Germinal center (tissue), 1 donor: ENCODE measurements at regions not wholly inside any gene's neighbourhood (a gene's known extent, or its start where the extent isn't known, plus 50 kb on each side); places are given as distances from the start of the nearest gene placed in this dataset.
"Not testable (repeated sequence)": the region's sequence is repeated elsewhere in the genome, so short reads cannot be mapped to it uniquely, and the experiment has no call there.

Experiments used
- DNase-seq: peaks from one replicate; pipeline ENCODE4 v3.0.0; 2012; ENCODE audit warnings: mixed read lengths, low spot score

DNA sequence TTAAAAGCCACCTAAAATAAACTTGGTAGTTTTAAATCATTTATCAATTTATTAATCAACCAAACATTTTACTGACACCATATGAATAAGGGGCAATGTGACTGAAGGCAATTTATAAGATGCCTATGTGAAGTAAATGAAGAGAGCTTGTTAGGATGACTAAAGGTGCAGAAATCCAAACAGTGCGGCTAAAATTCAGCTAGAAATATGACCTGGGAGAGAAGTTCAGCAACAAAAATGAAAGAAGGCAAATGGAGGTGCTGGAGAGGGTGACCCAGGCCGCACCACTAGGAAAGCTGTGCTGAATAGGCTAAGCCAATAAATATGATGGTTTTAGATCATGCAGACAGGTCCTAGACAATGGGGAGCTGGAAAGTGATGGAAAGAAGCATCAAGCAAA, 403.7 kb downstream of the BTG1 start:
- no peak for DNase-seq

DNA sequence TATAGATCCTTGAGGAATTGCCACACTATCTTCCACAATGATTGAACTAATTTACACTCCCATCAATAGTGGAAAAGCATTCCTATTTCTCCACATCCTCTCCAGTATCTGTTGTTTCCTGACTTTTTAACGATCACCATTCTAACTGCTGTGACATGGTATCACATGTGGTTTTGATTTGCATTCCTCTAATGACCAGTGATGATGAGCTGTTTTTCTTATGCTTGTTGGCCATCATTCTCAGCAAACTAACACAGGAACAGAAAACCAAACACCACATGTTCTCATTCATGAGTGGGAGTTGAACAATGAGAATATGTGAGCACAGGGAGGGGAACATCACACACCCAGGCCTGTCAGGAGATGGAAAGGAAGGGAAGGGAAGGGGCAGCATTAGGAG, 411.8 kb downstream of the BTG1 start:
- DNase-seq = not testable (repeated sequence)

DNA sequence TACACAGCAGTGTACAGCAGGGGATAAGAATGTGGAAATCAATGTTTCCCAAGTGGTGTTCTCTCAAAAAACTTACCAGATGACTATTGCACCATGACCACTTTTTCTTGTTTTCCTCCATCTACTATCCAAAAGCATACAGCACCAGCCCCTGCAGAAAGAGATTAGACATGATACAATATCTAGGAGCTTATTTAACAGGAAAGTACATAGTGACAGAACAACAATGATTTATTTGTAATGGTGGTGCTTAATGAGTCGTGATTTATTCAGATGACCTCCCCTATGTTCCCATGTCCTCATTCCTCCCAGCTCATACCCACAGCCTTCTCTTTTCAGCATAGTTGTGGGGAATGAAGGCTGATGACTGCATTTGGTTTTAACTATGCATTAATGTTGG, 413.6 kb downstream of the BTG1 start:
- DNase-seq = no peak

- DNase-seq = no peak
Measured at GRCh38 chr12:91729543-91729942, 416.1 kb downstream of the BTG1 start.

DNA sequence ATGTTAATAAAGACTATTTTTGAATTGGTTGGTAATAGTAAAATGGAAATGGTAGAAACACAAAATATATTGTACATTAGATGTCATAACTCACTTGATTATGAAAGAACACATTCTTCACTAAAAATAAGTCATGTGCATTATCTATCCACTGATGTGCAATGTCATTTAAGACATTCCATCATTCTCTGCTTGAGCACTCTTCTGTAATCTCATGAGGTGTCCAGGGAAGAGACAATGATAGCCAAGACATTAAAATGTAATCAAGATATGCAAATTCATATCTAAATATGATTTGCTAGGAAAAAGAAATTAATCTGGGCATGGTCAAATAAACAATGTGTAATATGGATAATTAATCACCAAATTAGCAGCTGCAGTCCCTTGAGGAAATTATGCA, 422.5 kb downstream of the BTG1 start:
- DNase-seq = no peak

- DNase-seq = no peak
Measured at GRCh38 chr12:91722072-91722471, 423.6 kb downstream of the BTG1 start.

DNA sequence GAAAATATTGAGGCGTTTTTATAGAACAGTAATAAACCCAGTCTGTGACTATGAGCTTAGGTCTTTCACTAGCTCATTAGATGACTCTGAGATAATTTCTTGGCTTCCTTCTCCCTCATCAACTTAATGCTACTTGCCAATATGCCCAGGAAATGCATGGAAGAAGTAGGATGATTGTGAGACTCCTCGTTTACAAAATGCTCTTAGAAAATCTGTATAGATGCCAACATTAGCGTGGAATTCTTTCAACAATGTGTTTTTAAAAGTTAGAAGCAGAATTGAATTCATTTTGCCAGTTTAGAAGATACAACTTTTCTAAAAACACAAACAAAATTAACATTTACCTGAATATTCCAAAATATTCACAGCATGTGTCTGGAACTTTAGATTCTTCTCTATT, 424.6 kb downstream of the BTG1 start:
- DNase-seq = no peak

- DNase-seq = no peak
Measured at GRCh38 chr12:91718326-91718725, 427.3 kb downstream of the BTG1 start.

- DNase-seq = no peak
Measured at GRCh38 chr12:91717804-91718203, 427.8 kb downstream of the BTG1 start.

GRCh38 chr12:91711925-91712324, 433.7 kb downstream of the BTG1 start:
- not testable (repeated sequence) for DNase-seq

DNA sequence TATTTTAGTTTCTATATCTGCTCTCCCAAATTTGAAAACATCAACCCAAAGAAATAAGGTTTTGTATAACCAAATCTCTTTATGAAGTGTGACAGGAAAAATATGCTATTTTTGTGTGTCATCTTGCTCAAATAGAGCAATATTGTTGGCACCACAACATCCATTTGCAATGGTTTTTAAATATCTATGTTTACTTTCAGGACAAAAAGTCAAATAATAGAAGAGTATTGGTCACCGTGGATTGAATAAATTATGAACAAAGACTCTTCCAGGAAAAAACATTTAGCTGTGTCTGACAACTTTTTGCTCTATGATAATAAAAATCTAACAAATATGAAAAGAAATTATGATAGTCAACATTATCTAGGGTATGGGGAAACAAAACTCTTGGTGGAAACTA, 439.2 kb downstream of the BTG1 start:
- no peak for DNase-seq

- DNase-seq = no peak
Measured at GRCh38 chr12:91704446-91704845, 441.2 kb downstream of the BTG1 start.

DNA sequence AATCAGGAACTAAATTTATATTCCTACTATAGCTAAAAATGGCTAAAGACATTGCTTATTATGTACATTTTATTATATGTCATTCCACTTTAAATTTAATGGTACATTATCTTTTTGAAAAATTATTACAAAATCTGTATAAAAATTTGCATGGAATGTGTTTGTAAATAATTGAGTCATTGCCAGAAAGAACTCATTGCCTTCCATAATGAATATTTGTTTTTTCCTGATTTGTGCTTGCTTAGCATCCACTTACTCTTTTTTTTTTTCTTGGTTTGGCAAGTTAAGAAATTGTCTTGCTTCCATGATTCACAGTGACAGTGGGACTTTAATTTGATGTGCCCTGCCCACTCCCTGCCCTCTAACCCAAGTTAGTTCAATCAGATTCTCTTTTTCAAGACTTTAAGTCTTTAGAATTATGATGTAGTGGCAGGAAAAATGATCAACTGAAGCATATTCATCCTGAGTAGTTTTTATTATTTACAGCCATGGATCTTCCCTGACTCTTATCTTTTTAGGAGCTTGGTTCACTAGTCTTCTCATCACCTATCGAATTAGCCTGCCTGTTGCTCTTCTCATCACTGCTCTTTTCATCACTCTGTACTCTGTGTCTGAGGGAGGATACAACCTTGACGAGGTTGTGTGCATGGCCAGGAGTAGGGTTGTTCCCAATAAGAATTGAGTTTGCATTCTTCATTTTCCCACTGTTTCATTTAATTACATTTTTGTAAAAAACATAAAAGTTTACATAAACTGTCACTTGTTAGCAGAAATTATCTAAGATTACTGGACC, 442.0 kb downstream of the BTG1 start:
- DNase-seq = no peak

DNA sequence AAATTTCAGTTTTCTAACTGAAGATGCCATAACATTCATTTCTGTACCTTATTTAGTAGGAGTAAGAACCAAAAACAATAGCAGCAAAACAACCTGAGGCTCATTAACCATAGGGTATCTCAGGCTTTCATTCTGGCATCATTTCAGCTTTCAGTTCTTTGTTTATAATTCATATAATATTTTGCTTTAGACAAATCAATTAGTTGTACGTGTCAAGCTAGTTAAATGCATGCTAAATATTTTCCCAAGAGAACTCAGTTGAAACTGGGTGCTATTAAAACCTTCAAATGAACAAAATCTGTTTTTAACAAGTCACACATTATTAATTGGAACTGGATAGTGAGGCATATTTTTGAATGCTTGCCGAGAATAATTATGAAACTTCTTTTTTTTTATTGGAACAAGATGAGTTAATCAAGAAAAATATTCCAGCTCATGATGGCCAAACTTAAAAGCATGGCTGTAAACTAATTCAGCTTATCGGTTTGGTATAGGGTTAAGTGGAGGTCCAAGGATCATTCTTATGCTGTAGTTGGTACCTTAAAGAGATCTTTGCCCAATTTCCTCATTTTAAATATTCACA, 442.7 kb downstream of the BTG1 start:
- no peak for DNase-seq

- DNase-seq = no peak
Measured at GRCh38 chr12:91695964-91696363, 449.7 kb downstream of the BTG1 start.

GRCh38 chr12:91695406-91695805, 450.2 kb downstream of the BTG1 start:
- not testable (repeated sequence) for DNase-seq

DNA sequence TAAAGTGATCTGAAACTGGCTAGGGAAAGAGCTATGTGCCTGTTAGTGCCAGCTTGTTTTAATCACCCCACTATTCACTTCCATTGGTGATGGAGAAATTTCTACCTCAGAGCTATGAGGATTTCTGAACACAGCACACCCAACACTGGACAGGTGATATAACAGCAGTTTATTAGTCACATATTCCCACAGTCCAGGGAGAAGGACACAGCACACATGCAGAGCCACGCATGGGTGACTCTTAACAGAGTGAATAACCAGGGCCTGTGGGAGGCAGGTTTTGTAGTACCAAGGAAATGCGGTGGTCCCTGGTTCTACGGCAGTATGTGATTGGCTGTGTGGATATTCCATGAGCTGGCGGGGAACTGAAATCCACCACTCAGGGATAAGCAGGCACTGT, 455.1 kb downstream of the BTG1 start:
- DNase-seq = no peak

GRCh38 chr12:91687052-91688017, 458.3 kb downstream of the BTG1 start:
- DNase-seq = no peak

DNA sequence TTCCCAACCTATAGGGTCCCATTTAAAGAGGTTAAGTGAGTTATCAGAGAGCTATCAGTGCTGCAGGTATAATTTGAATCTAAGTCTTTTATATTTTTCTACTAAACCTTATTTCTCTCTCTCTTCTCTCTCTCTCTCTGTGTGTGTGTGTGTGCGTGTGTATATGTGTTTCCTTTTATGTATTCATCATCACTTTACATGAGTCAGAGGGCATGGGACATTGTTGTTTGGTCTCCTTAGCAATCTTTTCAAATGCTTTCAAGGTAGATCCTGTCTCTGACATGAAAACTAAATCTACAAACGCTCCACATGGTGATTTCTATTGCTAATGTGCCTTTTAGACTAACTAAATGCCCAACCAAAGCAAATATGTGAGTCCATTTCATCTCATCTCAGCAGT, 459.7 kb downstream of the BTG1 start:
- no peak for DNase-seq

GRCh38 chr12:91681751-91682150, 463.9 kb downstream of the BTG1 start:
- no peak for DNase-seq

GRCh38 chr12:91680864-91681263, 464.8 kb downstream of the BTG1 start:
- no peak for DNase-seq

DNA sequence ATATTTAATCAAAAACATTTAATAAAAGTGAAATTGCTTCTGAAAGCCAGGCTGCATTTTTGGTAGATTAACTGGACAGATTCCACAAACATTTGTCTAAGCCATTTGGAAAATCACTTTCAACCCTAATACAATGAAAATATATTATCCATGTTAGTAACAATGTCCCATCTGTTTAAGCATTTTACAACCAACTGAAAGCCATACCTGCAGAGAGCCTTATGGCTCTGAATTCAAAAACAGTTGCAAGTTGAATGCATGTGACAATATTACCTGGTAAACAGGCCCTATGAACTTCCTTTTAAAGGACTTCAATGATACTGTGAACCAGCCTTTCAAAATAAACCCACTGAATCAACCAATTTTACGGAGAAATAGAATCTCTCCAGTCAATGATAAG, 468.1 kb downstream of the BTG1 start:
- DNase-seq = no peak

DNA sequence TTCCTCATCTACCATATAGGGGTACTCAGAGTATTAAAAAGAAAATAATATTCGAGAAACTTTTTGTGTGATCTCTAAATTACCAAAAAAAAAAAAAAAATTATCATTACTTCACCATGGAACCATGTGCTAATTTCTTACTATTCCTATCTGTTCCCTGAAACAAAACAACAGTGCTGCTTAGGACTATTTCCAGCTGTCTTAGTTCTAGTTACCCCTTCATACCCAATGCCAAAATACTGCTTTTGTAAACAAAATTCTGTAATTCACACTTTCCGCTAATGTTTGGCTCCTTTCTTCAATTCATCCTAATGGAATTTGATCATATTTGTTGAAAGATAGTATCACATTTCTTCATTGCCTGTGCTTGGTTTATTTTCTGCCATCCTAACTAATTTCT, 470.2 kb downstream of the BTG1 start:
- no peak for DNase-seq
